Activated gamma-delta T cell (primary cell): ENCODE measurements at regions not wholly inside any gene's neighbourhood (a gene's known extent, or its start where the extent isn't known, plus 50 kb on each side); places are given as distances from the start of the nearest gene placed in this dataset.

Source experiments
- DNase-seq: peaks from one replicate; lab custom pipeline; 2025; lab: John Stamatoyannopoulos, UW

GRCh38 chr3:117181222-117181621, 471.6 kb downstream of the TUSC7 start:
- no peak for DNase-seq

- DNase-seq: no peak
These were observed 475.0 kb downstream of the TUSC7 start for GRCh38 chr3:117184574-117184973.

- DNase-seq: no peak
These were observed 481.7 kb downstream of the TUSC7 start for GRCh38 chr3:117191245-117191644.

- no peak for DNase-seq
These were observed 483.3 kb downstream of the TUSC7 start for GRCh38 chr3:117192888-117193287.

GRCh38 chr3:117193390-117193789, 483.8 kb downstream of the TUSC7 start:
- no peak for DNase-seq

GRCh38 chr3:117195034-117195433, 485.5 kb downstream of the TUSC7 start:
- no peak for DNase-seq

- no peak for DNase-seq
These were observed 491.4 kb downstream of the TUSC7 start for GRCh38 chr3:117200962-117201361.

- DNase-seq: no peak
These were observed 492.6 kb downstream of the TUSC7 start for GRCh38 chr3:117201901-117202774.

GRCh38 chr3:117217355-117217754, 507.8 kb downstream of the TUSC7 start:
- no peak for DNase-seq

- DNase-seq: no peak
These were observed 508.3 kb downstream of the TUSC7 start for GRCh38 chr3:117217760-117218316.

- no peak for DNase-seq
These were observed 509.1 kb downstream of the TUSC7 start for GRCh38 chr3:117218641-117219048.

GRCh38 chr3:117219296-117219695, 509.7 kb downstream of the TUSC7 start:
- no peak for DNase-seq

GRCh38 chr3:117226932-117227331, 517.4 kb downstream of the TUSC7 start:
- no peak for DNase-seq

GRCh38 chr3:117228466-117228865, 518.9 kb downstream of the TUSC7 start:
- no peak for DNase-seq

GRCh38 chr3:117230924-117231323, 521.3 kb downstream of the TUSC7 start:
- no peak for DNase-seq

GRCh38 chr3:117234331-117234730, 524.8 kb downstream of the TUSC7 start:
- no peak for DNase-seq

- no peak for DNase-seq
These were observed 525.7 kb downstream of the TUSC7 start for GRCh38 chr3:117235304-117235703.

GRCh38 chr3:117238806-117239205, 529.2 kb downstream of the TUSC7 start:
- DNase-seq: no peak

GRCh38 chr3:117243657-117244056, 534.1 kb downstream of the TUSC7 start:
- DNase-seq: no peak

- no peak for DNase-seq
These were observed 537.4 kb downstream of the TUSC7 start for GRCh38 chr3:117246771-117247555.

GRCh38 chr3:117248153-117248552, 538.6 kb downstream of the TUSC7 start:
- DNase-seq: no peak

- no peak for DNase-seq
These were observed 542.6 kb downstream of the TUSC7 start for GRCh38 chr3:117252208-117252607.

- DNase-seq: no peak
These were observed 543.1 kb downstream of the TUSC7 start for GRCh38 chr3:117252651-117253050.
